K562 (cell line): ENCODE measurements at regions not wholly inside any gene's neighbourhood (a gene's known extent, or its start where the extent isn't known, plus 50 kb on each side); places are given as distances from the start of the nearest gene placed in this dataset.

Experiments
- ATAC-seq: fragments of 200-7000 bp; cut with Tn5 transposase; 3 replicates; pipeline ENCODE4 v1.9.1; 2020; ENCODE audit warnings: moderate library complexity
- BruUV-seq: library from RNA; stranded (reverse); fragments of 400-500 nt; replicated peaks from 2 replicates; lab custom pipeline; 2021; lab: Mats Ljungman, UMichigan
- CTCF ChIA-PET: fragments of 300-600 bp; formaldehyde crosslinking; extraction: SDS; loops from one replicate; lab custom pipeline; 2021; ENCODE audit warnings: low intra/inter-chr PET ratio; lab: Yijun Ruan, JAX
- POLR2A ChIA-PET: fragments of 300-600, 350-650 bp; sonication (Branson Sonifier 250); formaldehyde crosslinking; extraction: SDS; loops from one replicate; lab custom pipeline; 2021; ENCODE audit warnings: antibody characterized with exemption, inconsistent platforms; lab: Yijun Ruan, JAX
- DNase-seq, 4 experiments: peaks; one replicate each; pipeline versions ENCODE4 v3.0.0 to v3.0.0-alpha.2; 2011 to 2018; ENCODE audit warnings: low spot score in 3 of 4, mixed read lengths in 3 of 4; ENCODE audit errors: extremely low read depth in 1 of 4
- FAIRE-seq: peaks from 2 replicates; lab custom pipeline; 2011; peaks lifted over from hg19 to GRCh38; lab: Jason Lieb, UNC
- H2AFZ ChIP-seq: 2 replicates; pipeline ENCODE4 v1.6.0; 2011; ENCODE audit warnings: low read depth, low read length, control low read depth, inconsistent platforms
- H3K27ac ChIP-seq: fragments of 200-600 bp; 3 replicates; pipeline ENCODE4 v1.8.0; 2011; ENCODE audit warnings: low read depth, mild to moderate bottlenecking, control low read depth, inconsistent platforms, low read length, moderate library complexity, mixed read lengths; ENCODE audit errors: extremely low read depth
- H3K27me3 ChIP-seq, 2 experiments: fragments of 300-600 bp in 1 of 2; 2 replicates in 1 of 2; 3 replicates in 1 of 2; pipeline versions ENCODE4 v1.6.0 to v1.8.0; 2011; ENCODE audit warnings: inconsistent platforms in 2 of 2, low read length in 2 of 2, mild to moderate bottlenecking in 1 of 2, mixed read lengths in 1 of 2, moderate library complexity in 1 of 2; ENCODE audit not compliant: control insufficient read depth in 2 of 2, insufficient read depth in 2 of 2
- H3K36me3 ChIP-seq: fragments of 300-600 bp; 3 replicates; pipeline ENCODE4 v1.8.0; 2011; ENCODE audit warnings: mild to moderate bottlenecking, low read length, inconsistent platforms; ENCODE audit not compliant: control insufficient read depth, insufficient read depth
- H3K4me1 ChIP-seq, 2 experiments: fragments of 200-600 bp in 1 of 2; replicated peaks in 1 of 2; 2 replicates in 1 of 2; 3 replicates in 1 of 2; pipeline versions ENCODE4 v1.5.1 to v1.8.0; 2011; ENCODE audit warnings: inconsistent platforms in 2 of 2, low read length in 2 of 2, mild to moderate bottlenecking in 1 of 2, mixed read lengths in 1 of 2, moderate library complexity in 1 of 2; ENCODE audit not compliant: control insufficient read depth in 2 of 2, insufficient read depth in 2 of 2
- H3K4me2 ChIP-seq: 2 replicates; pipeline ENCODE4 v1.6.1; 2011; ENCODE audit warnings: low read length, control low read depth, inconsistent platforms, mixed read lengths; ENCODE audit not compliant: insufficient read depth
- H3K4me3 ChIP-seq: fragments of 200-600 bp; sonication (generic), shearing (Covaris generic); 2 replicates; pipeline ENCODE4 v1.5.1; 2016; ENCODE audit warnings: control low read depth, inconsistent platforms
- H3K79me2 ChIP-seq: fragments of 200-600 bp; 3 replicates; pipeline ENCODE4 v1.8.0; 2011; ENCODE audit warnings: low read length, inconsistent platforms; ENCODE audit not compliant: control insufficient read depth, insufficient read depth
- H3K9ac ChIP-seq, 2 experiments: 2 replicates each; pipeline versions ENCODE4 v1.6.0 to v1.6.1; 2011; ENCODE audit warnings: low read depth in 2 of 2, low read length in 2 of 2, control low read depth in 1 of 2, inconsistent platforms in 1 of 2, mild to moderate bottlenecking in 1 of 2, mixed read lengths in 1 of 2; ENCODE audit not compliant: insufficient read depth in 1 of 2
- H3K9me1 ChIP-seq: one replicate; pipeline ENCODE4 v1.6.0; 2011; ENCODE audit warnings: inconsistent platforms, mild to moderate bottlenecking, low read length, moderate library complexity; ENCODE audit not compliant: control insufficient read depth, insufficient read depth
- H3K9me3 ChIP-seq: replicated peaks from 2 replicates; pipeline ENCODE4 v1.5.1; 2011; ENCODE audit warnings: low read depth, low read length, inconsistent platforms; ENCODE audit not compliant: control insufficient read depth, insufficient read depth
- H4K20me1 ChIP-seq: replicated peaks from 2 replicates; pipeline ENCODE4 v1.6.1; 2011; ENCODE audit warnings: low read length, inconsistent platforms, mixed read lengths; ENCODE audit not compliant: control insufficient read depth, insufficient read depth
- EZH2 ChIP-seq: IDR thresholded peaks from 2 replicates; pipeline ENCODE4 v1.6.1; 2012; ENCODE audit warnings: low read depth, mild to moderate bottlenecking, inconsistent platforms, low read length, borderline replicate concordance
- FOXA1 ChIP-seq: fragments of 450-650 bp; IDR thresholded peaks from 2 replicates; pipeline ENCODE4 v1.6.1; 2016; ENCODE audit warnings: mild to moderate bottlenecking, borderline replicate concordance
- KLF16 ChIP-seq: IDR thresholded peaks from 2 replicates; pipeline ENCODE4 v1.6.1; 2016; ENCODE audit warnings: antibody characterized with exemption
- NCOA4 ChIP-seq: fragments of 450-650 bp; IDR thresholded peaks from 2 replicates; pipeline ENCODE4 v1.6.1; 2018; ENCODE audit warnings: mild to moderate bottlenecking; ENCODE audit not compliant: partially characterized antibody
- NR0B1 ChIP-seq: fragments of 450-650 bp; IDR thresholded peaks from one replicate; pipeline ENCODE4 v1.6.1; 2018; ENCODE audit warnings: mild to moderate bottlenecking, moderate library complexity; ENCODE audit not compliant: partially characterized antibody
- PPARD ChIP-seq: fragments of 250-450 bp; sonication (Bioruptor Pico); IDR thresholded peaks from 2 replicates; pipeline ENCODE4 v1.8.0; 2022; ENCODE audit warnings: inconsistent platforms, mild to moderate bottlenecking, moderate library complexity
- RBM14 ChIP-seq: fragments of 200-400 bp; formaldehyde crosslinking; IDR thresholded peaks from 2 replicates; pipeline ENCODE4 v1.6.1; 2018; ENCODE audit warnings: low read depth, mild to moderate bottlenecking, low read length, moderate library complexity, borderline replicate concordance; ENCODE audit not compliant: insufficient read depth
- TBP ChIP-seq: optimal IDR thresholded peaks from 2 replicates; pipeline ENCODE3; 2011; ENCODE audit warnings: low read depth, low read length, improper control_type of control experiment
- TCF3 ChIP-seq: sonication (generic); formaldehyde crosslinking; IDR thresholded peaks from 2 replicates; pipeline ENCODE4 v1.4.0; 2020; ENCODE audit warnings: mild to moderate bottlenecking, missing genetic modification reagents
- TOE1 ChIP-seq, 2 experiments: fragments of 450-650 bp in 1 of 2; sonication (generic) in 1 of 2; formaldehyde crosslinking in 1 of 2; IDR thresholded peaks; 2 replicates each; pipeline versions ENCODE4 v1.7.1 to v1.8.0; 2016 to 2022; ENCODE audit warnings: borderline replicate concordance in 2 of 2, mild to moderate bottlenecking in 2 of 2, antibody characterized with exemption in 1 of 2, inconsistent platforms in 1 of 2, low read depth in 1 of 2, missing genetic modification reagents in 1 of 2, moderate library complexity in 1 of 2
- ZC3H4 ChIP-seq: sonication (generic); formaldehyde crosslinking; IDR thresholded peaks from 2 replicates; pipeline ENCODE4 v1.9.0; 2021; ENCODE audit warnings: missing genetic modification reagents, borderline replicate concordance
- ZSCAN32 ChIP-seq: fragments of 450-650 bp; formaldehyde crosslinking; IDR thresholded peaks from 2 replicates; pipeline ENCODE4 v1.4.0; 2020; ENCODE audit warnings: mild to moderate bottlenecking, moderate library complexity
- WGBS: fragments of 100-300 bp; shearing (Covaris generic); methylation state at CpG from one replicate; pipeline ENCODE4 v1.1.6; 2016; ENCODE audit warnings: low coverage, mixed read lengths; ENCODE audit not compliant: insufficient coverage; ENCODE audit errors: missing lambda C conversion rate; 5-methylcytosine and 5-hydroxymethylcytosine counted together
- in situ Hi-C: fragments of 300-500 bp; cut with MboI; formaldehyde crosslinking; loops from 4 replicates; pipeline ENCODE4 v1.15.0; 2018; ENCODE audit warnings: inconsistent platforms, mixed read lengths
- intact Hi-C: fragments of 100-400 bp; cut with micrococcal nuclease; formaldehyde crosslinking; loops from 2 replicates; pipeline ENCODE4 v1.14.2; 2022
- TF ChIP-seq, protein P1 (sequence below): fragments of 250-450 bp; sonication (Bioruptor Pico); IDR thresholded peaks from 2 replicates; pipeline ENCODE4 v1.5.0; 2020; ENCODE audit warnings: mild to moderate bottlenecking, borderline replicate concordance
- TF ChIP-seq, protein P2 (sequence below): sonication (generic); formaldehyde crosslinking; IDR thresholded peaks from 2 replicates; pipeline ENCODE4 v1.8.1; 2022; ENCODE audit warnings: missing genetic modification reagents
- TF ChIP-seq, protein P3 (sequence below): sonication (generic); formaldehyde crosslinking; IDR thresholded peaks from 2 replicates; pipeline ENCODE4 v1.8.1; 2023; ENCODE audit warnings: mild to moderate bottlenecking, missing genetic modification reagents

GRCh38 chr18:57910134-57910533 lies 107.0 kb upstream of the ATP8B1 start:
- FAIRE-seq (no peak), DNase-seq (no peak), ATAC-seq (no peak)
- POLR2A ChIA-PET, result no interaction called here
- intact Hi-C loops, result no loop called here
- no TSS peak for BruUV-seq
- Histone ChIP-seq H3K4me1 (no peaks in the 10 kb centered on the region; a peak in 1 of 5 replicates), H2AFZ (0 out of 2 replicates have a peak overlapping the region, but pooled peaks have one; percentile 4), H3K79me2 (no peaks in the 10 kb centered on the region), H3K27ac (no peak overlapping the region), H3K27me3 (peaks cover 0 to 10% of the 10 kb centered on the region in 2 experiments; a peak in 4 of 5 replicates), H3K4me3 (no peak overlapping the region), H3K36me3 (no peaks in the 10 kb centered on the region), H3K9me3 (no peaks in the 10 kb centered on the region), H4K20me1 (no peaks in the 10 kb centered on the region), H3K9me1 (no peaks in the 10 kb centered on the region), H3K9ac (no peak overlapping the region), H3K4me2 (no peak overlapping the region)
- CTCF ChIA-PET, result no interaction called here
- WGBS, result 38% methylated on average over 2 of the region's 2 CpGs
- in situ Hi-C loops, result no loop called here
- TF ChIP-seq, protein P1, sequence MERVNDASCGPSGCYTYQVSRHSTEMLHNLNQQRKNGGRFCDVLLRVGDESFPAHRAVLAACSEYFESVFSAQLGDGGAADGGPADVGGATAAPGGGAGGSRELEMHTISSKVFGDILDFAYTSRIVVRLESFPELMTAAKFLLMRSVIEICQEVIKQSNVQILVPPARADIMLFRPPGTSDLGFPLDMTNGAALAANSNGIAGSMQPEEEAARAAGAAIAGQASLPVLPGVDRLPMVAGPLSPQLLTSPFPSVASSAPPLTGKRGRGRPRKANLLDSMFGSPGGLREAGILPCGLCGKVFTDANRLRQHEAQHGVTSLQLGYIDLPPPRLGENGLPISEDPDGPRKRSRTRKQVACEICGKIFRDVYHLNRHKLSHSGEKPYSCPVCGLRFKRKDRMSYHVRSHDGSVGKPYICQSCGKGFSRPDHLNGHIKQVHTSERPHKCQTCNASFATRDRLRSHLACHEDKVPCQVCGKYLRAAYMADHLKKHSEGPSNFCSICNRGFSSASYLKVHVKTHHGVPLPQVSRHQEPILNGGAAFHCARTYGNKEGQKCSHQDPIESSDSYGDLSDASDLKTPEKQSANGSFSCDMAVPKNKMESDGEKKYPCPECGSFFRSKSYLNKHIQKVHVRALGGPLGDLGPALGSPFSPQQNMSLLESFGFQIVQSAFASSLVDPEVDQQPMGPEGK (CRISPR knock-in tag), result no peak
- TF ChIP-seq, protein P2, sequence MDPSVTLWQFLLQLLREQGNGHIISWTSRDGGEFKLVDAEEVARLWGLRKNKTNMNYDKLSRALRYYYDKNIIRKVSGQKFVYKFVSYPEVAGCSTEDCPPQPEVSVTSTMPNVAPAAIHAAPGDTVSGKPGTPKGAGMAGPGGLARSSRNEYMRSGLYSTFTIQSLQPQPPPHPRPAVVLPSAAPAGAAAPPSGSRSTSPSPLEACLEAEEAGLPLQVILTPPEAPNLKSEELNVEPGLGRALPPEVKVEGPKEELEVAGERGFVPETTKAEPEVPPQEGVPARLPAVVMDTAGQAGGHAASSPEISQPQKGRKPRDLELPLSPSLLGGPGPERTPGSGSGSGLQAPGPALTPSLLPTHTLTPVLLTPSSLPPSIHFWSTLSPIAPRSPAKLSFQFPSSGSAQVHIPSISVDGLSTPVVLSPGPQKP (CRISPR knock-in tag), result no peak
- TF ChIP-seq EZH2 (no peak), NCOA4 (no peak), ZC3H4 (no peak), FOXA1 (no peak), RBM14 (no peak), TOE1 (IDR thresholded peaks at IDR 0.05; ENCODE audit: borderline replicate concordance) (no peak), TOE1 (CRISPR knock-in tag; IDR thresholded peaks at IDR 0.05; ENCODE audit: borderline replicate concordance, low read depth) (no peak), ZSCAN32 (CRISPR knock-in tag) (no peak), TCF3 (CRISPR knock-in tag) (no peak), KLF16 (no peak), PPARD (no peak), TBP (no peak), NR0B1 (no peak)
- TF ChIP-seq, protein P3, sequence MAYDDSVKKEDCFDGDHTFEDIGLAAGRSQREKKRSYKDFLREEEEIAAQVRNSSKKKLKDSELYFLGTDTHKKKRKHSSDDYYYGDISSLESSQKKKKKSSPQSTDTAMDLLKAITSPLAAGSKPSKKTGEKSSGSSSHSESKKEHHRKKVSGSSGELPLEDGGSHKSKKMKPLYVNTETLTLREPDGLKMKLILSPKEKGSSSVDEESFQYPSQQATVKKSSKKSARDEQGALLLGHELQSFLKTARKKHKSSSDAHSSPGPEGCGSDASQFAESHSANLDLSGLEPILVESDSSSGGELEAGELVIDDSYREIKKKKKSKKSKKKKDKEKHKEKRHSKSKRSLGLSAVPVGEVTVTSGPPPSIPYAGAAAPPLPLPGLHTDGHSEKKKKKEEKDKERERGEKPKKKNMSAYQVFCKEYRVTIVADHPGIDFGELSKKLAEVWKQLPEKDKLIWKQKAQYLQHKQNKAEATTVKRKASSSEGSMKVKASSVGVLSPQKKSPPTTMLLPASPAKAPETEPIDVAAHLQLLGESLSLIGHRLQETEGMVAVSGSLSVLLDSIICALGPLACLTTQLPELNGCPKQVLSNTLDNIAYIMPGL (CRISPR knock-in tag), result no peak
